SU-DHL-6 (cell line): ENCODE measurements at regions not wholly inside any gene's neighbourhood (a gene's known extent, or its start where the extent isn't known, plus 50 kb on each side); places are given as distances from the start of the nearest gene placed in this dataset.
"Not testable (repeated sequence)": the region's sequence is repeated elsewhere in the genome, so short reads cannot be mapped to it uniquely, and the experiment has no call there.

Source experiments
- EZH2phosphoT487 ChIP-seq: fragments of 200-600 bp; sonication (generic), shearing (Covaris generic); conservative IDR thresholded peaks from 2 replicates; pipeline ENCODE4 v1.6.1; 2018; ENCODE audit warnings: mild to moderate bottlenecking, antibody characterized with exemption, low read length, moderate library complexity, mixed read lengths
- TF ChIP-seq, protein P1 (sequence below): fragments of 200-600 bp; sonication (generic); IDR thresholded peaks from one replicate; pipeline ENCODE4 v1.5.1; 2017; ENCODE audit warnings: antibody characterized with exemption, mild to moderate bottlenecking, low read length, moderate library complexity; ENCODE audit not compliant: insufficient read depth, poor library complexity, severe bottlenecking

DNA sequence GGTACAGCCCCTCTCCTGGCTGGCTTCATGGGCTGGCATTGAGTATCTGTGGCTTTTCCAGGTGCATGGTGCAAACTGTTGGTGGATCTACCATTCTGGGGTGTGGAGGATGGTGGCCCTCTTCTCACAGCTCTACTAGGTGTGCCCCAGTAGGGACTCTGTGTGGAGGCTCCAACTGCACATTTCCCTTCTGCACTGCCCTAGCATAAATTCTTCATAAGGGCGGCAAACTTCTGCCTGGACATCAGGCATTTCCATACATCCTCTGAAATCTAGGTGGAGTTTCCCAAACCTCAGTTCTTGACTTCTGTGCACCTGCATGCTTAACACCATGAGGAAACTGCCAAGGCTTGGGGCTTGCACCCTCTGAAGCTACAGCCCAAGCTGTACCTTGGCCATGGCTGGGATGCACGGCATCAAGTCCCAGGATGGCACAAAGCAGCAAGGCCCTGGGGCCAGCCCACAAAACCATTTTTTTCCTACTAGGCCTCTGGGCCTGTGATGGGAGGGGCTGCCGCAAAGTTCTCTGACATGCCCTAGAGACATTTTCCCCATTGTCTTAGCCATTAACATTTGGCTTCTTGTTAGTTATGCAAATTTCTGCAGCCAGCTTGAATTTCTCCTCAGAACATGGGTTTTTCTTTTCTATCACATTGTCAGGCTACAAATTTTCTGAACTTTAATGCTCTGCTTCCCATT is 83.4 kb upstream of the ECI2 start:
- TF ChIP-seq, protein P1, sequence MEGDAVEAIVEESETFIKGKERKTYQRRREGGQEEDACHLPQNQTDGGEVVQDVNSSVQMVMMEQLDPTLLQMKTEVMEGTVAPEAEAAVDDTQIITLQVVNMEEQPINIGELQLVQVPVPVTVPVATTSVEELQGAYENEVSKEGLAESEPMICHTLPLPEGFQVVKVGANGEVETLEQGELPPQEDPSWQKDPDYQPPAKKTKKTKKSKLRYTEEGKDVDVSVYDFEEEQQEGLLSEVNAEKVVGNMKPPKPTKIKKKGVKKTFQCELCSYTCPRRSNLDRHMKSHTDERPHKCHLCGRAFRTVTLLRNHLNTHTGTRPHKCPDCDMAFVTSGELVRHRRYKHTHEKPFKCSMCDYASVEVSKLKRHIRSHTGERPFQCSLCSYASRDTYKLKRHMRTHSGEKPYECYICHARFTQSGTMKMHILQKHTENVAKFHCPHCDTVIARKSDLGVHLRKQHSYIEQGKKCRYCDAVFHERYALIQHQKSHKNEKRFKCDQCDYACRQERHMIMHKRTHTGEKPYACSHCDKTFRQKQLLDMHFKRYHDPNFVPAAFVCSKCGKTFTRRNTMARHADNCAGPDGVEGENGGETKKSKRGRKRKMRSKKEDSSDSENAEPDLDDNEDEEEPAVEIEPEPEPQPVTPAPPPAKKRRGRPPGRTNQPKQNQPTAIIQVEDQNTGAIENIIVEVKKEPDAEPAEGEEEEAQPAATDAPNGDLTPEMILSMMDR: not testable (repeated sequence)
- TF ChIP-seq EZH2phosphoT487: not testable (repeated sequence)
